ENCODE measurements at regions not wholly inside any gene's neighbourhood (a gene's known extent, or its start where the extent isn't known, plus 50 kb on each side); places are given as distances from the start of the nearest gene placed in this dataset.

- FAIRE-seq (no peak), DNase-seq (ENCODE audit: low read depth, low spot score) (no peak)
- no peaks in the 10 kb centered on the region for H4K20me1 ChIP-seq (ENCODE audit: control insufficient read depth, extremely low read depth, insufficient read depth, low read length)
- no peaks in the 10 kb centered on the region for H3K4me1 ChIP-seq (ENCODE audit: control insufficient read depth, extremely low read depth, insufficient read depth, low read length)
- H3K9me3 ChIP-seq (ENCODE audit: control insufficient read depth, low read depth, low read length) = no peaks in the 10 kb centered on the region
- dilution Hi-C loops (cut with MboI; ENCODE audit: extremely low pct_ligation_motif_present, low sequenced_read_pairs) = no loop called here
- no peak overlapping the region for H2AFZ ChIP-seq (ENCODE audit: control insufficient read depth, low read length)
- no peak overlapping the region for H3K27ac ChIP-seq (ENCODE audit: control insufficient read depth, insufficient read depth, low read length)
- no peak for TF ChIP-seq EZH2 (IDR thresholded peaks at IDR 0.05; ENCODE audit: low read length)
- TF ChIP-seq, protein P1, sequence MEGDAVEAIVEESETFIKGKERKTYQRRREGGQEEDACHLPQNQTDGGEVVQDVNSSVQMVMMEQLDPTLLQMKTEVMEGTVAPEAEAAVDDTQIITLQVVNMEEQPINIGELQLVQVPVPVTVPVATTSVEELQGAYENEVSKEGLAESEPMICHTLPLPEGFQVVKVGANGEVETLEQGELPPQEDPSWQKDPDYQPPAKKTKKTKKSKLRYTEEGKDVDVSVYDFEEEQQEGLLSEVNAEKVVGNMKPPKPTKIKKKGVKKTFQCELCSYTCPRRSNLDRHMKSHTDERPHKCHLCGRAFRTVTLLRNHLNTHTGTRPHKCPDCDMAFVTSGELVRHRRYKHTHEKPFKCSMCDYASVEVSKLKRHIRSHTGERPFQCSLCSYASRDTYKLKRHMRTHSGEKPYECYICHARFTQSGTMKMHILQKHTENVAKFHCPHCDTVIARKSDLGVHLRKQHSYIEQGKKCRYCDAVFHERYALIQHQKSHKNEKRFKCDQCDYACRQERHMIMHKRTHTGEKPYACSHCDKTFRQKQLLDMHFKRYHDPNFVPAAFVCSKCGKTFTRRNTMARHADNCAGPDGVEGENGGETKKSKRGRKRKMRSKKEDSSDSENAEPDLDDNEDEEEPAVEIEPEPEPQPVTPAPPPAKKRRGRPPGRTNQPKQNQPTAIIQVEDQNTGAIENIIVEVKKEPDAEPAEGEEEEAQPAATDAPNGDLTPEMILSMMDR (optimal IDR thresholded peaks at IDR 0.05 in 1 of 3, IDR thresholded peaks at IDR 0.05 in 1 of 3, conservative IDR thresholded peaks at IDR 0.05 in 1 of 3; ENCODE audit: extremely low read depth in 1 of 3, insufficient read depth in 2 of 3, low read length in 3 of 3) = no peak
- H3K79me2 ChIP-seq (ENCODE audit: control insufficient read depth, insufficient read depth, low read length) = no peaks in the 10 kb centered on the region
- H3K9ac ChIP-seq (ENCODE audit: control insufficient read depth, extremely low read depth, insufficient read depth, low read length) = no peak overlapping the region
- no peak overlapping the region for H3K4me2 ChIP-seq (ENCODE audit: control insufficient read depth, extremely low read depth, insufficient read depth, low read depth, low read length)
- H3K36me3 ChIP-seq (ENCODE audit: control insufficient read depth in 2 of 2, extremely low read depth in 1 of 2, insufficient read depth in 2 of 2, low read length in 2 of 2) = no peaks in the 10 kb centered on the region
- no peaks in the 10 kb centered on the region for H3K9me1 ChIP-seq (ENCODE audit: control insufficient read depth, extremely low read depth, insufficient read depth, low read length)
- H3K27me3 ChIP-seq (ENCODE audit: control insufficient read depth, extremely low read depth, insufficient read depth, low read length) = no peaks in the 10 kb centered on the region
- H3K4me3 ChIP-seq (ENCODE audit: control insufficient read depth in 2 of 3, extremely low read depth in 1 of 3, insufficient read depth in 2 of 3, low read depth in 1 of 3, low read length in 3 of 3) = no peak overlapping the region
Observed at GRCh38 chr12:24533716-24534352, 415.1 kb downstream of the BCAT1 start.

DNA sequence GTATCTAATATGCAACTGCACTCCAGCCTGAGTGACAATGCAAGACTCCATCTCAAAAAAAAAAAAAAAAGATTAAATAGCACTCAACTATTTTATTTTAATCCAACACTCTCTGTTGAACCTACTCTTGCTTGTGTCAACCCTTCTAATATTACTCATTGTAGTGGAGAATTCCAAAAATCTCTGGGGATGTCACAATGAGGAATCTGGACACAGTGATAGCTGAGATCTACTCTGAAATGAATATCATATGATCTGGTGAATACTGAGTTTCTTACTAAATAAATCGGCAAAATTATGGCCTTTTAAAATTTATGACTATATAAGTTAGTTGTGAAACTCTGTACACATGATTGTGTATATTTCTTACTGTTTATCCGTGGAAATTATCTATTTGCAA lies 418.2 kb downstream of the BCAT1 start:
- H4K20me1 ChIP-seq (ENCODE audit: control insufficient read depth, extremely low read depth, insufficient read depth, low read length) = no peaks in the 10 kb centered on the region
- H3K9me1 ChIP-seq (ENCODE audit: control insufficient read depth, extremely low read depth, insufficient read depth, low read length) = no peaks in the 10 kb centered on the region
- no peak for DNase-seq (ENCODE audit: low read depth, low spot score)
- FAIRE-seq = no peak
- H3K27ac ChIP-seq (ENCODE audit: control insufficient read depth, insufficient read depth, low read length) = no peak overlapping the region
- H3K79me2 ChIP-seq (ENCODE audit: control insufficient read depth, insufficient read depth, low read length) = no peaks in the 10 kb centered on the region
- no peak overlapping the region for H3K4me3 ChIP-seq (ENCODE audit: control insufficient read depth in 2 of 3, extremely low read depth in 1 of 3, insufficient read depth in 2 of 3, low read depth in 1 of 3, low read length in 3 of 3)
- no peak overlapping the region for H3K9ac ChIP-seq (ENCODE audit: control insufficient read depth, extremely low read depth, insufficient read depth, low read length)
- H3K27me3 ChIP-seq (ENCODE audit: control insufficient read depth, extremely low read depth, insufficient read depth, low read length) = no peaks in the 10 kb centered on the region
- TF ChIP-seq, protein P1 (optimal IDR thresholded peaks at IDR 0.05 in 1 of 3, IDR thresholded peaks at IDR 0.05 in 1 of 3, conservative IDR thresholded peaks at IDR 0.05 in 1 of 3; ENCODE audit: extremely low read depth in 1 of 3, insufficient read depth in 2 of 3, low read length in 3 of 3) = no peak
- TF ChIP-seq EZH2 (IDR thresholded peaks at IDR 0.05; ENCODE audit: low read length) = no peak
- no peak overlapping the region for H2AFZ ChIP-seq (ENCODE audit: control insufficient read depth, low read length)
- dilution Hi-C loops (cut with MboI; ENCODE audit: extremely low pct_ligation_motif_present, low sequenced_read_pairs) = no loop called here
- H3K36me3 ChIP-seq (ENCODE audit: control insufficient read depth in 2 of 2, extremely low read depth in 1 of 2, insufficient read depth in 2 of 2, low read length in 2 of 2) = no peaks in the 10 kb centered on the region
- H3K4me1 ChIP-seq (ENCODE audit: control insufficient read depth, extremely low read depth, insufficient read depth, low read length) = no peaks in the 10 kb centered on the region
- no peak overlapping the region for H3K4me2 ChIP-seq (ENCODE audit: control insufficient read depth, extremely low read depth, insufficient read depth, low read depth, low read length)
- H3K9me3 ChIP-seq (ENCODE audit: control insufficient read depth, low read depth, low read length) = no peaks in the 10 kb centered on the region

Measured in keratinocyte (primary cell).